ENCODE measurements at regions not wholly inside any gene's neighbourhood (a gene's known extent, or its start where the extent isn't known, plus 50 kb on each side); places are given as distances from the start of the nearest gene placed in this dataset.

GRCh38 chrX:87727620-87728019 is 210.0 kb downstream of the KLHL4 start:
- no peaks in the 10 kb centered on the region for H3K4me1 ChIP-seq (ENCODE audit: control insufficient read depth in 3 of 3, insufficient read depth in 2 of 3, low read depth in 1 of 3, low read length in 2 of 3)
- 42 to 62% (median 60%) methylated on average over 3 of the region's 3 CpGs for WGBS, 3 donors
- H3K9me3 ChIP-seq (ENCODE audit: control insufficient read depth in 2 of 2, insufficient read depth in 1 of 2, low read depth in 1 of 2, low read length in 1 of 2), result no peaks in the 10 kb centered on the region

GRCh38 chrX:87728024-87728423 is 210.4 kb downstream of the KLHL4 start:
- Histone ChIP-seq H3K9me3 (ENCODE audit: control insufficient read depth in 2 of 2, insufficient read depth in 1 of 2, low read depth in 1 of 2, low read length in 1 of 2) (no peaks in the 10 kb centered on the region), H3K36me3 (ENCODE audit: control insufficient read depth in 3 of 3, insufficient read depth in 2 of 3, low read depth in 1 of 3, low read length in 3 of 3) (no peaks in the 10 kb centered on the region), H3K27me3 (ENCODE audit: control insufficient read depth in 3 of 3, insufficient read depth in 3 of 3, low read length in 3 of 3) (no peaks in the 10 kb centered on the region), H3K4me3 (ENCODE audit: low read depth in 1 of 3, low read length in 3 of 3) (no peak overlapping the region), H3K27ac (ENCODE audit: low read depth in 1 of 3, low read length in 2 of 3) (no peak overlapping the region), H3K4me1 (ENCODE audit: control insufficient read depth in 3 of 3, insufficient read depth in 2 of 3, low read depth in 1 of 3, low read length in 2 of 3) (no peaks in the 10 kb centered on the region)
- DNase-seq (no peak), FAIRE-seq (no peak)
- WGBS, 3 donors, result 75 to 92% (median 89%) methylated on average over 9 of the region's 9 CpGs

More at GRCh38 chrX:87727620-87728019, 210.0 kb downstream of the KLHL4 start:
- FAIRE-seq (no peak), DNase-seq (no peak)
- H3K27me3 ChIP-seq (ENCODE audit: control insufficient read depth in 3 of 3, insufficient read depth in 3 of 3, low read length in 3 of 3), result no peaks in the 10 kb centered on the region
- no peak overlapping the region for H3K4me3 ChIP-seq (ENCODE audit: low read depth in 1 of 3, low read length in 3 of 3)
- H3K36me3 ChIP-seq (ENCODE audit: control insufficient read depth in 3 of 3, insufficient read depth in 2 of 3, low read depth in 1 of 3, low read length in 3 of 3), result no peaks in the 10 kb centered on the region
- H3K27ac ChIP-seq (ENCODE audit: low read depth in 1 of 3, low read length in 2 of 3), result no peak overlapping the region

- Histone ChIP-seq H3K27ac (ENCODE audit: low read depth in 1 of 3, low read length in 2 of 3) (no peak overlapping the region), H3K4me3 (ENCODE audit: low read depth in 1 of 3, low read length in 3 of 3) (no peak overlapping the region), H3K36me3 (ENCODE audit: control insufficient read depth in 3 of 3, insufficient read depth in 2 of 3, low read depth in 1 of 3, low read length in 3 of 3) (no peaks in the 10 kb centered on the region), H3K27me3 (ENCODE audit: control insufficient read depth in 3 of 3, insufficient read depth in 3 of 3, low read length in 3 of 3) (no peaks in the 10 kb centered on the region), H3K9me3 (ENCODE audit: control insufficient read depth in 2 of 2, insufficient read depth in 1 of 2, low read depth in 1 of 2, low read length in 1 of 2) (no peaks in the 10 kb centered on the region), H3K4me1 (ENCODE audit: control insufficient read depth in 3 of 3, insufficient read depth in 2 of 3, low read depth in 1 of 3, low read length in 2 of 3) (no peaks in the 10 kb centered on the region)
- FAIRE-seq (no peak), DNase-seq (no peak)
- 92 to 94% (median 94%) methylated on average over 7 of the region's 7 CpGs for WGBS, 3 donors
These were observed 210.9 kb downstream of the KLHL4 start for GRCh38 chrX:87728459-87728858.

GRCh38 chrX:87732133-87732532 is 214.5 kb downstream of the KLHL4 start:
- H3K4me1 ChIP-seq (ENCODE audit: control insufficient read depth in 3 of 3, insufficient read depth in 2 of 3, low read depth in 1 of 3, low read length in 2 of 3), result no peaks in the 10 kb centered on the region
- FAIRE-seq, result no peak

GRCh38 chrX:87736576-87736975 is 219.0 kb downstream of the KLHL4 start:
- whole genome bisulfite sequencing, 3 donors, result 58 to 70% (median 64%) methylated on average over 2 of the region's 2 CpGs
- no peaks in the 10 kb centered on the region for H3K9me3 ChIP-seq (ENCODE audit: control insufficient read depth in 2 of 2, insufficient read depth in 1 of 2, low read depth in 1 of 2, low read length in 1 of 2)
- H3K27ac ChIP-seq (ENCODE audit: low read depth in 1 of 3, low read length in 2 of 3), result no peak overlapping the region
- no peak for FAIRE-seq
- no peaks in the 10 kb centered on the region for H3K4me1 ChIP-seq (ENCODE audit: control insufficient read depth in 3 of 3, insufficient read depth in 2 of 3, low read depth in 1 of 3, low read length in 2 of 3)
- H3K36me3 ChIP-seq (ENCODE audit: control insufficient read depth in 3 of 3, insufficient read depth in 2 of 3, low read depth in 1 of 3, low read length in 3 of 3), result no peaks in the 10 kb centered on the region
- no peak for DNase-seq
- no peak overlapping the region for H3K4me3 ChIP-seq (ENCODE audit: low read depth in 1 of 3, low read length in 3 of 3)
- H3K27me3 ChIP-seq (ENCODE audit: control insufficient read depth in 3 of 3, insufficient read depth in 3 of 3, low read length in 3 of 3), result no peaks in the 10 kb centered on the region

More at GRCh38 chrX:87732133-87732532, 214.5 kb downstream of the KLHL4 start:
- Histone ChIP-seq H3K27ac (ENCODE audit: low read depth in 1 of 3, low read length in 2 of 3) (no peak overlapping the region), H3K27me3 (ENCODE audit: control insufficient read depth in 3 of 3, insufficient read depth in 3 of 3, low read length in 3 of 3) (no peaks in the 10 kb centered on the region), H3K36me3 (ENCODE audit: control insufficient read depth in 3 of 3, insufficient read depth in 2 of 3, low read depth in 1 of 3, low read length in 3 of 3) (no peaks in the 10 kb centered on the region), H3K4me3 (ENCODE audit: low read depth in 1 of 3, low read length in 3 of 3) (no peak overlapping the region), H3K9me3 (ENCODE audit: control insufficient read depth in 2 of 2, insufficient read depth in 1 of 2, low read depth in 1 of 2, low read length in 1 of 2) (no peaks in the 10 kb centered on the region)
- no peak for DNase-seq

GRCh38 chrX:87744391-87744790 is 226.8 kb downstream of the KLHL4 start:
- no peak for FAIRE-seq

GRCh38 chrX:87755493-87755892 is 237.9 kb downstream of the KLHL4 start:
- FAIRE-seq (no peak), DNase-seq (no peak)
- WGBS, 3 donors, result 65 to 86% (median 68%) methylated on average over 5 of the region's 5 CpGs
- Histone ChIP-seq H3K36me3 (ENCODE audit: control insufficient read depth in 3 of 3, insufficient read depth in 2 of 3, low read depth in 1 of 3, low read length in 3 of 3) (no peaks in the 10 kb centered on the region), H3K27me3 (ENCODE audit: control insufficient read depth in 3 of 3, insufficient read depth in 3 of 3, low read length in 3 of 3) (no peaks in the 10 kb centered on the region), H3K4me1 (ENCODE audit: control insufficient read depth in 3 of 3, insufficient read depth in 2 of 3, low read depth in 1 of 3, low read length in 2 of 3) (no peaks in the 10 kb centered on the region), H3K27ac (ENCODE audit: low read depth in 1 of 3, low read length in 2 of 3) (no peak overlapping the region), H3K9me3 (ENCODE audit: control insufficient read depth in 2 of 2, insufficient read depth in 1 of 2, low read depth in 1 of 2, low read length in 1 of 2) (no peaks in the 10 kb centered on the region), H3K4me3 (ENCODE audit: low read depth in 1 of 3, low read length in 3 of 3) (no peak overlapping the region)

More at GRCh38 chrX:87744391-87744790, 226.8 kb downstream of the KLHL4 start:
- DNase-seq, result no peak
- WGBS, 3 donors, result 45 to 82% (median 62%) methylated on average over 1 of the region's 1 CpG
- Histone ChIP-seq H3K27me3 (ENCODE audit: control insufficient read depth in 3 of 3, insufficient read depth in 3 of 3, low read length in 3 of 3) (no peaks in the 10 kb centered on the region), H3K36me3 (ENCODE audit: control insufficient read depth in 3 of 3, insufficient read depth in 2 of 3, low read depth in 1 of 3, low read length in 3 of 3) (no peaks in the 10 kb centered on the region), H3K4me1 (ENCODE audit: control insufficient read depth in 3 of 3, insufficient read depth in 2 of 3, low read depth in 1 of 3, low read length in 2 of 3) (no peaks in the 10 kb centered on the region), H3K9me3 (ENCODE audit: control insufficient read depth in 2 of 2, insufficient read depth in 1 of 2, low read depth in 1 of 2, low read length in 1 of 2) (no peaks in the 10 kb centered on the region), H3K4me3 (ENCODE audit: low read depth in 1 of 3, low read length in 3 of 3) (no peak overlapping the region), H3K27ac (ENCODE audit: low read depth in 1 of 3, low read length in 2 of 3) (no peak overlapping the region)

GRCh38 chrX:87788976-87789375 is 271.4 kb downstream of the KLHL4 start:
- H3K27me3 ChIP-seq (ENCODE audit: control insufficient read depth in 3 of 3, insufficient read depth in 3 of 3, low read length in 3 of 3), result no peaks in the 10 kb centered on the region
- H3K9me3 ChIP-seq (ENCODE audit: control insufficient read depth in 2 of 2, insufficient read depth in 1 of 2, low read depth in 1 of 2, low read length in 1 of 2), result peaks cover 0 to 2% of the 10 kb centered on the region in 2 donors
- no peak overlapping the region for H3K27ac ChIP-seq (ENCODE audit: low read depth in 1 of 3, low read length in 2 of 3)
- H3K4me3 ChIP-seq (ENCODE audit: low read depth in 1 of 3, low read length in 3 of 3), result no peak overlapping the region
- H3K4me1 ChIP-seq (ENCODE audit: control insufficient read depth in 3 of 3, insufficient read depth in 2 of 3, low read depth in 1 of 3, low read length in 2 of 3), result no peaks in the 10 kb centered on the region
- no peaks in the 10 kb centered on the region for H3K36me3 ChIP-seq (ENCODE audit: control insufficient read depth in 3 of 3, insufficient read depth in 2 of 3, low read depth in 1 of 3, low read length in 3 of 3)
- DNase-seq, result no peak
- no peak for FAIRE-seq

GRCh38 chrX:87798039-87798438 is 280.4 kb downstream of the KLHL4 start:
- H3K27ac ChIP-seq (ENCODE audit: low read depth in 1 of 3, low read length in 2 of 3), result no peak overlapping the region
- FAIRE-seq, result no peak
- no peak for DNase-seq

More at GRCh38 chrX:87798039-87798438, 280.4 kb downstream of the KLHL4 start:
- Histone ChIP-seq H3K4me3 (ENCODE audit: low read depth in 1 of 3, low read length in 3 of 3) (no peak overlapping the region), H3K9me3 (ENCODE audit: control insufficient read depth in 2 of 2, insufficient read depth in 1 of 2, low read depth in 1 of 2, low read length in 1 of 2) (no peaks in the 10 kb centered on the region), H3K27me3 (ENCODE audit: control insufficient read depth in 3 of 3, insufficient read depth in 3 of 3, low read length in 3 of 3) (no peaks in the 10 kb centered on the region), H3K4me1 (ENCODE audit: control insufficient read depth in 3 of 3, insufficient read depth in 2 of 3, low read depth in 1 of 3, low read length in 2 of 3) (no peaks in the 10 kb centered on the region), H3K36me3 (ENCODE audit: control insufficient read depth in 3 of 3, insufficient read depth in 2 of 3, low read depth in 1 of 3, low read length in 3 of 3) (no peaks in the 10 kb centered on the region)
